GM06990 (cell line): ENCODE measurements at regions not wholly inside any gene's neighbourhood (a gene's known extent, or its start where the extent isn't known, plus 50 kb on each side); places are given as distances from the start of the nearest gene placed in this dataset.

ENCODE experiments used
- DNase-seq: peaks from one replicate; pipeline ENCODE4 v3.0.0-alpha.2; 2011; ENCODE audit not compliant: insufficient read length; ENCODE audit errors: extremely low read depth
- H3K27me3 ChIP-seq: replicated peaks from 2 replicates; pipeline ENCODE4 v1.6.0; 2011; ENCODE audit warnings: low read length; ENCODE audit not compliant: control insufficient read depth, insufficient read depth
- H3K36me3 ChIP-seq: 2 replicates; pipeline ENCODE4 v1.5.1; 2011; ENCODE audit warnings: low read length; ENCODE audit not compliant: control insufficient read depth, insufficient read depth
- H3K4me3 ChIP-seq: replicated peaks from 2 replicates; pipeline ENCODE4 v1.5.1; 2011; ENCODE audit warnings: low read depth, mild to moderate bottlenecking, control low read depth, low read length
- CTCF ChIP-seq: IDR thresholded peaks from 2 replicates; pipeline ENCODE4 v1.5.1; 2011; ENCODE audit warnings: low read length, control low read depth, mild to moderate bottlenecking, inconsistent platforms; ENCODE audit not compliant: insufficient read depth, poor library complexity, severe bottlenecking

GRCh38 chr5:126098330-126099017 is 324.7 kb upstream of the GRAMD2B start:
- no peak for TF ChIP-seq CTCF
- Histone ChIP-seq H3K27me3 (no peaks in the 10 kb centered on the region), H3K36me3 (no peaks in the 10 kb centered on the region), H3K4me3 (no peak overlapping the region)
- no peak for DNase-seq

- H3K36me3 ChIP-seq = no peaks in the 10 kb centered on the region
- no peak overlapping the region for H3K4me3 ChIP-seq
- no peaks in the 10 kb centered on the region for H3K27me3 ChIP-seq
- no peak for TF ChIP-seq CTCF
- no peak for DNase-seq
These were observed 324.1 kb upstream of the GRAMD2B start for GRCh38 chr5:126099077-126099476.

- H3K27me3 ChIP-seq = no peaks in the 10 kb centered on the region
- peak; percentile 40 for TF ChIP-seq CTCF
- DNase-seq = no peak
- H3K4me3 ChIP-seq = no peak overlapping the region
- H3K36me3 ChIP-seq = no peaks in the 10 kb centered on the region
These were observed 322.4 kb upstream of the GRAMD2B start for GRCh38 chr5:126100767-126101166.

- no peaks in the 10 kb centered on the region for H3K27me3 ChIP-seq
- TF ChIP-seq CTCF = no peak
- no peak for DNase-seq
- no peaks in the 10 kb centered on the region for H3K36me3 ChIP-seq
- no peak overlapping the region for H3K4me3 ChIP-seq
These were observed 321.3 kb upstream of the GRAMD2B start for GRCh38 chr5:126101901-126102300.

GRCh38 chr5:126103050-126103449 is 320.2 kb upstream of the GRAMD2B start:
- DNase-seq = no peak
- H3K27me3 ChIP-seq = no peaks in the 10 kb centered on the region
- no peaks in the 10 kb centered on the region for H3K36me3 ChIP-seq
- H3K4me3 ChIP-seq = no peak overlapping the region
- TF ChIP-seq CTCF = no peak

- Histone ChIP-seq H3K27me3 (no peaks in the 10 kb centered on the region), H3K36me3 (no peaks in the 10 kb centered on the region), H3K4me3 (no peak overlapping the region)
- no peak for DNase-seq
- no peak for TF ChIP-seq CTCF
These were observed 319.3 kb upstream of the GRAMD2B start for GRCh38 chr5:126103868-126104267.
